ENCODE measurements at regions not wholly inside any gene's neighbourhood (a gene's known extent, or its start where the extent isn't known, plus 50 kb on each side); places are given as distances from the start of the nearest gene placed in this dataset.

DNA sequence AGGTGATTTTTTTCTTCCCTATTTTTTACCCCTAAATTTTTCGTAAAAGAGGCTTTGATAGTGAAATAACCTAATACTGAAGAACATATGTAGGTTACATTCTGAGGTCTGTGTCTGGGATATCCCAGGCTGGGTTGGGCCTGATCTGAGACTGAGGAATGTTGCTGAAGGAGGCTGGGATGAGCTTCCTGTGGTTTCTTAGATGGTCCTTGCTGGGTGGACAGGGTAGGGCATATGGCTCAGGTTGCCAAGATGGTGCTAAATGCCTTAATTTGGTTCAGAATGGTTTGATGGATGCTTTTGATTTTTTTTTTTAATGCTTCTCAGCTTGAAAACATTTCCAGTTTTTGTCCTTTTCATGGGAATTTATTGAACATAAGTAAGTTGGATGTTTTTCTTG is 124.6 kb upstream of the PMCH start:
- TF ChIP-seq CTCF (IDR thresholded peaks at IDR 0.05): no peak
- TF ChIP-seq POLR2A (IDR thresholded peaks at IDR 0.05): no peak
